GM12878 (cell line): ENCODE measurements at regions not wholly inside any gene's neighbourhood (a gene's known extent, or its start where the extent isn't known, plus 50 kb on each side); places are given as distances from the start of the nearest gene placed in this dataset.

Experiments used
- ATAC-seq: fragments of 200-7000 bp; cut with Tn5 transposase; 3 replicates; pipeline ENCODE4 v1.9.1; 2020; ENCODE audit warnings: mild to moderate bottlenecking, moderate library complexity
- BruUV-seq: library from RNA; stranded (reverse); fragments of 400-500 nt; replicated peaks from 2 replicates; lab custom pipeline; 2021; lab: Mats Ljungman, UMichigan
- CTCF ChIA-PET: fragments of 300-600 bp; sonication (Branson Sonifier 250); formaldehyde crosslinking; extraction: SDS; loops from one replicate; lab custom pipeline; 2021; ENCODE audit warnings: inconsistent platforms; lab: Yijun Ruan, JAX
- POLR2A ChIA-PET: fragments of 350-600 bp; formaldehyde crosslinking; extraction: SDS; loops from one replicate; lab custom pipeline; 2021; ENCODE audit warnings: inconsistent platforms; lab: Charles Lee
- RAD21 ChIA-PET: fragments of 300-600 bp; sonication (Branson Sonifier 250); formaldehyde crosslinking; loops from one replicate; lab custom pipeline; 2023; ENCODE audit warnings: antibody characterized with exemption; ENCODE audit not compliant: unreplicated experiment; lab: Charles Lee
- SMC1A ChIA-PET: fragments of 300-600 bp; sonication (Branson Sonifier 250); formaldehyde crosslinking; loops from one replicate; lab custom pipeline; 2023; ENCODE audit not compliant: unreplicated experiment, uncharacterized antibody; lab: Charles Lee
- DNase-seq: peaks from one replicate; pipeline ENCODE4 v3.0.0-alpha.2; 2011; ENCODE audit warnings: low read depth, low spot score
- FAIRE-seq: peaks from 3 replicates; lab custom pipeline; 2011; peaks lifted over from hg19 to GRCh38; lab: Jason Lieb, UNC
- H2AFZ ChIP-seq: 2 replicates; pipeline ENCODE4 v1.6.0; 2011; ENCODE audit warnings: low read depth, low read length, control low read depth; ENCODE audit not compliant: control insufficient read depth
- H3K27ac ChIP-seq: 2 replicates; pipeline ENCODE4 v1.5.1; 2011; ENCODE audit warnings: control low read depth; ENCODE audit not compliant: control insufficient read depth, insufficient read depth
- H3K27me3 ChIP-seq, 2 experiments: replicated peaks in 1 of 2; 2 replicates each; pipeline versions ENCODE4 v1.6.0 to v1.6.1; 2011; ENCODE audit warnings: low read length in 1 of 2; ENCODE audit not compliant: control insufficient read depth in 2 of 2, insufficient read depth in 2 of 2
- H3K36me3 ChIP-seq, 2 experiments: 2 replicates each; pipeline ENCODE4 v1.5.1; 2011; ENCODE audit warnings: low read length in 1 of 2; ENCODE audit not compliant: control insufficient read depth in 2 of 2, insufficient read depth in 2 of 2
- H3K4me1 ChIP-seq: 2 replicates; pipeline ENCODE4 v1.6.1; 2011; ENCODE audit warnings: mild to moderate bottlenecking, low read length, moderate library complexity, mixed read lengths; ENCODE audit not compliant: control insufficient read depth, insufficient read depth
- H3K4me2 ChIP-seq: 2 replicates; pipeline ENCODE4 v1.6.0; 2011; ENCODE audit warnings: control low read depth; ENCODE audit not compliant: control insufficient read depth, insufficient read depth
- H3K4me3 ChIP-seq: fragments of 200-600 bp; sonication (generic); 2 replicates; pipeline ENCODE4 v1.5.1; 2016
- H3K79me2 ChIP-seq: 2 replicates; pipeline ENCODE4 v1.6.0; 2011; ENCODE audit warnings: low read length; ENCODE audit not compliant: control insufficient read depth, insufficient read depth
- H3K9ac ChIP-seq: 2 replicates; pipeline ENCODE4 v1.8.0; 2011; ENCODE audit warnings: low read length, control low read depth, mixed read lengths; ENCODE audit not compliant: control insufficient read depth, insufficient read depth
- H3K9me3 ChIP-seq: replicated peaks from 3 replicates; pipeline ENCODE4 v1.5.1; 2011; ENCODE audit warnings: mild to moderate bottlenecking, low read length; ENCODE audit not compliant: control insufficient read depth, insufficient read depth
- H4K20me1 ChIP-seq: 2 replicates; pipeline ENCODE4 v1.6.0; 2011; ENCODE audit not compliant: control insufficient read depth, insufficient read depth
- BMI1 ChIP-seq: fragments of 450-650 bp; IDR thresholded peaks from 2 replicates; pipeline ENCODE4 v1.6.1; 2016; ENCODE audit warnings: mild to moderate bottlenecking, moderate library complexity, borderline replicate concordance
- CREB1 ChIP-seq: IDR thresholded peaks from 2 replicates; pipeline ENCODE4 v1.6.1; 2012; ENCODE audit warnings: low read depth, mild to moderate bottlenecking, inconsistent platforms
- EP300 ChIP-seq, 2 experiments: fragments of 150-350 bp in 1 of 2; IDR thresholded peaks; 2 replicates each; pipeline ENCODE4 v1.6.1; 2011 to 2012; ENCODE audit warnings: low read depth in 2 of 2, low read length in 2 of 2, borderline replicate concordance in 1 of 2, improper control_type of control experiment in 1 of 2, inconsistent platforms in 1 of 2; ENCODE audit not compliant: control insufficient read depth in 1 of 2
- NBN ChIP-seq: fragments of 450-650 bp; IDR thresholded peaks from 2 replicates; pipeline ENCODE4 v1.6.1; 2016
- NFXL1 ChIP-seq: fragments of 450-650 bp; IDR thresholded peaks from 2 replicates; pipeline ENCODE4 v1.6.1; 2017; ENCODE audit warnings: antibody characterized with exemption, mild to moderate bottlenecking, borderline replicate concordance
- NR2C2 ChIP-seq: IDR thresholded peaks from 2 replicates; pipeline ENCODE4 v1.6.1; 2011; ENCODE audit warnings: borderline replicate concordance, low read depth; ENCODE audit not compliant: control insufficient read depth, insufficient read length
- PML ChIP-seq: IDR thresholded peaks from 2 replicates; pipeline ENCODE4 v1.6.1; 2012; ENCODE audit warnings: low read length, inconsistent platforms
- SPI1 ChIP-seq: IDR thresholded peaks from 2 replicates; pipeline ENCODE4 v1.6.1; 2011; ENCODE audit warnings: low read depth, mild to moderate bottlenecking, low read length, moderate library complexity, borderline replicate concordance; ENCODE audit not compliant: insufficient read depth
- ZNF217 ChIP-seq: fragments of 450-650 bp; IDR thresholded peaks from 2 replicates; pipeline ENCODE4 v1.6.1; 2017; ENCODE audit warnings: antibody characterized with exemption, mild to moderate bottlenecking
- ZNF24 ChIP-seq: fragments of 450-650 bp; IDR thresholded peaks from 2 replicates; pipeline ENCODE4 v1.6.1; 2017; ENCODE audit warnings: antibody characterized with exemption, mild to moderate bottlenecking
- ZSCAN29 ChIP-seq: fragments of 450-650 bp; IDR thresholded peaks from 2 replicates; pipeline ENCODE4 v1.6.1; 2017; ENCODE audit warnings: mild to moderate bottlenecking, moderate library complexity
- WGBS: methylation state at CpG from one replicate; pipeline ENCODE4 v1.1.6; 2016; ENCODE audit warnings: low lambda C conversion rate; ENCODE audit not compliant: insufficient replicate concordance, insufficient coverage; ENCODE audit errors: missing lambda C conversion rate; 5-methylcytosine and 5-hydroxymethylcytosine counted together
- in situ Hi-C: fragments of 300-500 bp; cut with MboI; formaldehyde crosslinking; loops from 9 replicates; pipeline ENCODE4 v1.14.3; 2018; ENCODE audit warnings: mixed read lengths
- intact Hi-C: fragments of 100-400 bp; cut with micrococcal nuclease; formaldehyde crosslinking; loops from one replicate; pipeline ENCODE4 v1.14.2; 2022; ENCODE audit not compliant: unreplicated experiment
- TF ChIP-seq, protein P1 (sequence below): fragments of 450-650 bp; IDR thresholded peaks from 2 replicates; pipeline ENCODE4 v1.6.1; 2017; ENCODE audit warnings: mild to moderate bottlenecking, moderate library complexity
- TF ChIP-seq, protein P2 (sequence below): IDR thresholded peaks from 2 replicates; pipeline ENCODE4 v1.6.1; 2012; ENCODE audit warnings: low read length, inconsistent platforms
- TF ChIP-seq, protein P3 (sequence below): IDR thresholded peaks from 2 replicates; pipeline ENCODE4 v1.6.1; 2011; ENCODE audit warnings: low read depth, low read length, improper control_type of control experiment, borderline replicate concordance
- TF ChIP-seq, protein P4 (sequence below): fragments of 450-650 bp; IDR thresholded peaks from 2 replicates; pipeline ENCODE4 v1.6.1; 2017; ENCODE audit warnings: borderline replicate concordance
- TF ChIP-seq, protein P5 (sequence below): fragments of 450-650 bp; IDR thresholded peaks from 2 replicates; pipeline ENCODE4 v1.6.1; 2017; ENCODE audit warnings: mild to moderate bottlenecking, low read depth, inconsistent platforms; ENCODE audit not compliant: poor library complexity, severe bottlenecking

DNA sequence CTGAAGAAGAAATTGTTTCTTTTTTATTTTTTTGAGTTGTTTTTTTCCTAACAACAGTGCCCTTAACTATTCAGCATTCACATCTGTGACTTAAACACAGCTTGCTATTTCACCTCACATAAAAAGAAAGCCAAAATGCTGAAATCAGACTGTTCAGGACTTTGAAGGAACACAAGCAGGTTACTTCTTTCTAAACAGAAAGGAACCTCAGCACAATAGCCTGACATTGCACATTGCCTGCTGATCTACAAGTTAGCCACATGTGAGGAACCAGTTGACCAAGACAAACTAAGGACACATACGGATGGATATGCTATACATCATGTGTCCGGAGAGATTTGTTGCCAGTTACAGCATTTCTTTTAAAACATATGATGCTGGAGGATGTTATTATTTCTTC lies 331.1 kb downstream of the FSIP2 start:
- in situ Hi-C loops, result no loop called here
- intact Hi-C loops, result no loop called here
- Histone ChIP-seq H3K4me3 (no peak overlapping the region), H3K4me1 (no peaks in the 10 kb centered on the region), H3K9me3 (peaks cover 2% of the 10 kb centered on the region; the same call in 1 of the 3 replicates), H3K9ac (no peak overlapping the region), H3K4me2 (no peak overlapping the region), H3K79me2 (no peaks in the 10 kb centered on the region), H2AFZ (no peak overlapping the region), H3K27ac (no peak overlapping the region), H4K20me1 (no peaks in the 10 kb centered on the region), H3K27me3 (no peaks in the 10 kb centered on the region), H3K36me3 (no peaks in the 10 kb centered on the region)
- FAIRE-seq (no peak), DNase-seq (no peak), ATAC-seq (no peak)
- SMC1A ChIA-PET, result interaction anchor here (0.6 to 1.4 kb wide), 3 partner anchors 10 to 28 kb away, joined by 3 to 5 read pairs (median 4); no protein-coding TSS in a partner anchor
- no TSS peak for BruUV-seq
- RAD21 ChIA-PET, result no interaction called here
- CTCF ChIA-PET, result no interaction called here
- POLR2A ChIA-PET, result no interaction called here
- WGBS, result 93% methylated on average over 2 of the region's 2 CpGs
- TF ChIP-seq, protein P1, sequence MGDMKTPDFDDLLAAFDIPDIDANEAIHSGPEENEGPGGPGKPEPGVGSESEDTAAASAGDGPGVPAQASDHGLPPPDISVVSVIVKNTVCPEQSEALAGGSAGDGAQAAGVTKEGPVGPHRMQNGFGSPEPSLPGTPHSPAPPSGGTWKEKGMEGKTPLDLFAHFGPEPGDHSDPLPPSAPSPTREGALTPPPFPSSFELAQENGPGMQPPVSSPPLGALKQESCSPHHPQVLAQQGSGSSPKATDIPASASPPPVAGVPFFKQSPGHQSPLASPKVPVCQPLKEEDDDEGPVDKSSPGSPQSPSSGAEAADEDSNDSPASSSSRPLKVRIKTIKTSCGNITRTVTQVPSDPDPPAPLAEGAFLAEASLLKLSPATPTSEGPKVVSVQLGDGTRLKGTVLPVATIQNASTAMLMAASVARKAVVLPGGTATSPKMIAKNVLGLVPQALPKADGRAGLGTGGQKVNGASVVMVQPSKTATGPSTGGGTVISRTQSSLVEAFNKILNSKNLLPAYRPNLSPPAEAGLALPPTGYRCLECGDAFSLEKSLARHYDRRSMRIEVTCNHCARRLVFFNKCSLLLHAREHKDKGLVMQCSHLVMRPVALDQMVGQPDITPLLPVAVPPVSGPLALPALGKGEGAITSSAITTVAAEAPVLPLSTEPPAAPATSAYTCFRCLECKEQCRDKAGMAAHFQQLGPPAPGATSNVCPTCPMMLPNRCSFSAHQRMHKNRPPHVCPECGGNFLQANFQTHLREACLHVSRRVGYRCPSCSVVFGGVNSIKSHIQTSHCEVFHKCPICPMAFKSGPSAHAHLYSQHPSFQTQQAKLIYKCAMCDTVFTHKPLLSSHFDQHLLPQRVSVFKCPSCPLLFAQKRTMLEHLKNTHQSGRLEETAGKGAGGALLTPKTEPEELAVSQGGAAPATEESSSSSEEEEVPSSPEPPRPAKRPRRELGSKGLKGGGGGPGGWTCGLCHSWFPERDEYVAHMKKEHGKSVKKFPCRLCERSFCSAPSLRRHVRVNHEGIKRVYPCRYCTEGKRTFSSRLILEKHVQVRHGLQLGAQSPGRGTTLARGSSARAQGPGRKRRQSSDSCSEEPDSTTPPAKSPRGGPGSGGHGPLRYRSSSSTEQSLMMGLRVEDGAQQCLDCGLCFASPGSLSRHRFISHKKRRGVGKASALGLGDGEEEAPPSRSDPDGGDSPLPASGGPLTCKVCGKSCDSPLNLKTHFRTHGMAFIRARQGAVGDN, result no peak
- TF ChIP-seq, protein P2, sequence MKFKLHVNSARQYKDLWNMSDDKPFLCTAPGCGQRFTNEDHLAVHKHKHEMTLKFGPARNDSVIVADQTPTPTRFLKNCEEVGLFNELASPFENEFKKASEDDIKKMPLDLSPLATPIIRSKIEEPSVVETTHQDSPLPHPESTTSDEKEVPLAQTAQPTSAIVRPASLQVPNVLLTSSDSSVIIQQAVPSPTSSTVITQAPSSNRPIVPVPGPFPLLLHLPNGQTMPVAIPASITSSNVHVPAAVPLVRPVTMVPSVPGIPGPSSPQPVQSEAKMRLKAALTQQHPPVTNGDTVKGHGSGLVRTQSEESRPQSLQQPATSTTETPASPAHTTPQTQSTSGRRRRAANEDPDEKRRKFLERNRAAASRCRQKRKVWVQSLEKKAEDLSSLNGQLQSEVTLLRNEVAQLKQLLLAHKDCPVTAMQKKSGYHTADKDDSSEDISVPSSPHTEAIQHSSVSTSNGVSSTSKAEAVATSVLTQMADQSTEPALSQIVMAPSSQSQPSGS, result no peak
- TF ChIP-seq NR2C2, result no peak
- TF ChIP-seq BMI1, result no peak
- TF ChIP-seq CREB1, result no peak
- no peak for TF ChIP-seq ZNF24
- no peak for TF ChIP-seq NFXL1
- no peak for TF ChIP-seq PML
- no peak for TF ChIP-seq ZNF217
- TF ChIP-seq, protein P3, sequence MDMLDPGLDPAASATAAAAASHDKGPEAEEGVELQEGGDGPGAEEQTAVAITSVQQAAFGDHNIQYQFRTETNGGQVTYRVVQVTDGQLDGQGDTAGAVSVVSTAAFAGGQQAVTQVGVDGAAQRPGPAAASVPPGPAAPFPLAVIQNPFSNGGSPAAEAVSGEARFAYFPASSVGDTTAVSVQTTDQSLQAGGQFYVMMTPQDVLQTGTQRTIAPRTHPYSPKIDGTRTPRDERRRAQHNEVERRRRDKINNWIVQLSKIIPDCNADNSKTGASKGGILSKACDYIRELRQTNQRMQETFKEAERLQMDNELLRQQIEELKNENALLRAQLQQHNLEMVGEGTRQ, result no peak
- TF ChIP-seq, protein P4, sequence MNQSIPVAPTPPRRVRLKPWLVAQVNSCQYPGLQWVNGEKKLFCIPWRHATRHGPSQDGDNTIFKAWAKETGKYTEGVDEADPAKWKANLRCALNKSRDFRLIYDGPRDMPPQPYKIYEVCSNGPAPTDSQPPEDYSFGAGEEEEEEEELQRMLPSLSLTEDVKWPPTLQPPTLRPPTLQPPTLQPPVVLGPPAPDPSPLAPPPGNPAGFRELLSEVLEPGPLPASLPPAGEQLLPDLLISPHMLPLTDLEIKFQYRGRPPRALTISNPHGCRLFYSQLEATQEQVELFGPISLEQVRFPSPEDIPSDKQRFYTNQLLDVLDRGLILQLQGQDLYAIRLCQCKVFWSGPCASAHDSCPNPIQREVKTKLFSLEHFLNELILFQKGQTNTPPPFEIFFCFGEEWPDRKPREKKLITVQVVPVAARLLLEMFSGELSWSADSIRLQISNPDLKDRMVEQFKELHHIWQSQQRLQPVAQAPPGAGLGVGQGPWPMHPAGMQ, result no peak
- TF ChIP-seq ZSCAN29, result no peak
- TF ChIP-seq EP300 (IDR thresholded peaks at IDR 0.05; ENCODE audit: borderline replicate concordance in 1 of 2, control insufficient read depth in 1 of 2, low read depth in 2 of 2, low read length in 2 of 2), result no peak
- TF ChIP-seq SPI1, result no peak
- TF ChIP-seq NBN, result no peak
- TF ChIP-seq, protein P5, sequence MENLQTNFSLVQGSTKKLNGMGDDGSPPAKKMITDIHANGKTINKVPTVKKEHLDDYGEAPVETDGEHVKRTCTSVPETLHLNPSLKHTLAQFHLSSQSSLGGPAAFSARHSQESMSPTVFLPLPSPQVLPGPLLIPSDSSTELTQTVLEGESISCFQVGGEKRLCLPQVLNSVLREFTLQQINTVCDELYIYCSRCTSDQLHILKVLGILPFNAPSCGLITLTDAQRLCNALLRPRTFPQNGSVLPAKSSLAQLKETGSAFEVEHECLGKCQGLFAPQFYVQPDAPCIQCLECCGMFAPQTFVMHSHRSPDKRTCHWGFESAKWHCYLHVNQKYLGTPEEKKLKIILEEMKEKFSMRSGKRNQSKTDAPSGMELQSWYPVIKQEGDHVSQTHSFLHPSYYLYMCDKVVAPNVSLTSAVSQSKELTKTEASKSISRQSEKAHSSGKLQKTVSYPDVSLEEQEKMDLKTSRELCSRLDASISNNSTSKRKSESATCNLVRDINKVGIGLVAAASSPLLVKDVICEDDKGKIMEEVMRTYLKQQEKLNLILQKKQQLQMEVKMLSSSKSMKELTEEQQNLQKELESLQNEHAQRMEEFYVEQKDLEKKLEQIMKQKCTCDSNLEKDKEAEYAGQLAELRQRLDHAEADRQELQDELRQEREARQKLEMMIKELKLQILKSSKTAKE, result no peak
